ENCODE measurements at regions not wholly inside any gene's neighbourhood (a gene's known extent, or its start where the extent isn't known, plus 50 kb on each side); places are given as distances from the start of the nearest gene placed in this dataset.

- DNase-seq, result no peak
These were observed 167.5 kb upstream of the IGF1R start for GRCh38 chr15:98480844-98481243.

GRCh38 chr15:98483575-98484130, 164.7 kb upstream of the IGF1R start:
- DNase-seq, result no peak

DNA sequence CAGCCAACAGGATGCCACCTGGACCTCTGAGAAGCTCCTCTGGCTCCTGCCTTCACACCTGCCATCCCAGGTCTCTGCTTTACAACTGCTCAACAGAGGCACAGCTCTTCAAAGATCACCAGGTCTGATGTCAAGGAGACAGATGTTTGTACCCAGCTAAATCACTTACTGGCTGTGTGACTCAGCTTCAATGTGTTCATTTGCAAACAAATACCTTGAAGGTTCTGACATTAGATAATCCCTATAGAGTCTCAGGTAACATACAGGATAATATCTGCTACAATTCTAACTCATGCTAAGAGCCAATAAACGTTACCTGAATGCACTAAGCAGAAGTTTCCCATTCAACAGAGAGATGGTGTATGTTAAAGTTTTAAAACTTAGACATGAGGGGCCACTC, 163.4 kb upstream of the IGF1R start:
- peak in 1 of 2 experiments; percentile 51 for DNase-seq

GRCh38 chr15:98485451-98485850, 162.9 kb upstream of the IGF1R start:
- DNase-seq, result no peak

DNA sequence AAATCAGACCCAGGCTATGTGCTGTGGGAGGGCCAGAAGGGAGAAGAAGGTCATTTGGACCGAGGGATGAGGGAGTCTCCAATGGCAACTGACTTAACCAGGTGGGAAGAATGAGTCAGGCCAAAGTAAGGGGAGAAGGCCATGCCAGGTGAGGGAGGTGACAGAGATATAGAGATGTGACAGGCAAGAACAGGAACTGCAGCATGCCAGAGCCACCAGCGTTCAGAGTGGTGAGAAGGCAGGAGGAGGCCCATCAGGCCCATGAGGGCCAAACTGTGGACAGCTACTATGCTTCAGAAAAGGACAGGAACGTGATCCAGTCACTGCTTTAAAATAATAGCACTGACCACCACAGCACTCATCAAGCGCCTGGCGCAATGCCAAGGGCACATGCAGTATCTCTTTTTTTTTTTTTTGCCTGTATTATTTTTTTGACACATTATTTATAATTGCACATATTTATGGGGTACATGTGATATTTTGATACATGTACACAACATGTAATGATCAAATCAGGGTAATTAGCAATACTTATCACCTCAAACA, 154.3 kb upstream of the IGF1R start:
- no peak for DNase-seq

DNA sequence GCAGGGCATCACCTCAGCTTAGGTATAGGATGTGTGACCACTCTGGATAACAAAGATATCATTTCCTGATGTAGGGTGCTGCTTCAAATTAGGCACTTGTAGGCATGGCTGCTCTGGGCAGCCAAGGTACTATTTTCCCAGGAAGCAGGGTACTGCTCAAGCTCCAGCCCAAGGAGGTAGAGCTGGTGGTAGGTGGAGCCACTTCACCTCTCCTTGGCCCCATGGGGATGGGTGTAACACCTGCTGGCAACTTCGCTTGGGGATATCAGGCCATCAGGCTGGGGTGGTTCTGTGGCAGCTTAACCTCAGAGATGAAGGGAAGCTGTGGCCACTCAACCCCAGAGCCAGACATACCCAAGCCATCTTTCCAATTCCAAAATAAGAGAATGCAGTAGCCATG, 147.1 kb upstream of the IGF1R start:
- DNase-seq, result no peak

- DNase-seq, result no peak
These were observed 146.7 kb upstream of the IGF1R start for GRCh38 chr15:98501632-98502031.

- DNase-seq, result no peak
These were observed 144.4 kb upstream of the IGF1R start for GRCh38 chr15:98503970-98504369.

DNA sequence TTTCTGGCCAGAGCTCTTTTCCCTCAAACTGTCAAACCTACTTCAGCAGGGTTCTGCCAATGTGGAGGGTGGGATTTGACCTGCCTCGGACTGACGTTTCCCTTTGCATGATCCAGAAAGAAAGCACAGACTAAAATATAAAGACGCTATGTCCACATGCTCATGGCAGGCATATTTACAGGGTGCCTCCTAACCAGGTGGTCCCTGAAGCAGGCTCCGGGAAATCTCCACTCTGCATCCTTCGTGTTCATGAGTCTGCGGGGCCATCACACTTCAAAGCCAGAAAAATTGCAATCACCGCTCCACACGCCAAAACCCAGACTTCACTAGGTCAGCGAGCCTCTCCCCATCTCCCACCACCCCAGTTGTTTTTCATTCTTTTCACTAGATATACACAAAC, 143.3 kb upstream of the IGF1R start:
- no peak for DNase-seq

DNA sequence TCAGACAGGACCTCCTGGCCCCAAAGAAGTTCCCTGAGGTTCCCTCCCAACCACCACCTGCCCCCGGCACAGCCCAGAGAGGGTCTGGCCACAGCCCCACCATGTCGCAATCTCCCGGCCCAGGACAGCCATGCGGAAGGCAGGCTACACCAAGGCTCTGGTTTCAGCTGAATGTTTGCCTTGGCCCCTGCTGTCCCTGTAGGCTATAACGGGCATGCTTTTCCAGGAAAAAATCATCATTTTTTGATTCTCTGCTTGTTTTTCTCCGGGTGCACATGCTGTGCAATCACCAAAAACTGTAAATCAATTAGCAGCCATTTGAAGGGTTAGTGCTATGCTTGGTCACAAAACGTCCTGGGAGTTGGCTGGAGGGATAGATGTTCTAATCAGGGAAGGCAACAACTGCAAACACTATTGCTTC, 142.7 kb upstream of the IGF1R start:
- no peak for DNase-seq

- no peak for DNase-seq
These were observed 142.2 kb upstream of the IGF1R start for GRCh38 chr15:98506172-98506571.

GRCh38 chr15:98506711-98507110, 141.6 kb upstream of the IGF1R start:
- DNase-seq, result no peak

DNA sequence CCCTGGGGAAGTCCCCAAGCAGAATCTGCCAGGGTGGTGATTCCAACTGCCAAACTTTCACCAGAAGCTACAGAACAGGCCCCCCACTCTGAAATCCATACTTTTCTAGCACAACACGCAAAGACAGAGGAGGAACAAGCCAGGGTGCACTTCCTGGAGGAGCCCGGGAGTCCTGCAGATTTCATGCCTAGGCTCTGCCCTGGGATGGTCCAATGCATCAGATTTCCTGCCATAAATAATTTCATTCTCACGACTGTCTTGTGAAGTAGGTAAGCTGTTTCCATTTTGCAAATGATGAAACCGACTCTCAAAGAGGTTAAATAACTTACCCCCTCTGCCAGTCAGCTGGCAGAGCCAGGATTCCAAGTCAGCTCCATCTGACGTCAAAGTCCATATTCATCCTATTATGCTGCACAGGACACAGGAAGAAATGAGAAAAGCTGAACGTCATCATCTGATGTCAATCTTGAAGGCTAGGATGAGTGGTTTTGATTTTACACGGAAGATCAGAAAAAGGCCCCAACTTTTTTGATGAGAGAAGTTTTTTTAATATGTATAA, 134.8 kb upstream of the IGF1R start:
- DNase-seq, result no peak

DNA sequence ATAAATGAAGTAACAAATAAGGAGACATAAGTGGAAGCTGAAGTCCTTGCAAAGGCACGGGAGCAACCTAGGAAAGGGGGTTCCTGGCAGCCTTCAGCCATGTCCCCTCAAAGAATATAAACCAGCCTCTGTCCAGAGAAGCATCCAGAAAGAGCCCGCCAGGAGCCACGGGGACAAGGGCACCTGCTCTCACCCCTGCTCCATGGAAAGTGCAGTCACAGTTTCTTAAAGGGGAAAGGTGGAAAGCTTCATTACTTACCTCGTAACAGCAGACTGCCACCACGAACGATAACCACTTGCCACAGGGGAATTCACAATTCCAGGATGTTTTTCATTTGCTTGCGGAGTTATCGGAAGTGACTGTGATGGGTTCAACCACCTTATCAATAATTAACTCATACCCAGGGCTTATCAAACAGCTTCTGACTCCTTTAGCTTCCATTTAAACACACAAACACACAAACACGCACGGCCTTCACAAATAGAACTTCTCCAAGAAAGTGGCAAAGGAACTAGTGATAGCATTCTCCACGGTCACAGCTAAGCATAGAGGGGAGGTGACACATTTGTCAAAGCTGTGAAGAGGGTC, 134.2 kb upstream of the IGF1R start:
- peak in 1 of 2 experiments; percentile 16 for DNase-seq

- DNase-seq, result peak; percentile 73 to 87
These were observed 129.3 kb upstream of the IGF1R start for GRCh38 chr15:98518823-98519561.

- no peak for DNase-seq
These were observed 128.4 kb upstream of the IGF1R start for GRCh38 chr15:98519767-98520550.

DNA sequence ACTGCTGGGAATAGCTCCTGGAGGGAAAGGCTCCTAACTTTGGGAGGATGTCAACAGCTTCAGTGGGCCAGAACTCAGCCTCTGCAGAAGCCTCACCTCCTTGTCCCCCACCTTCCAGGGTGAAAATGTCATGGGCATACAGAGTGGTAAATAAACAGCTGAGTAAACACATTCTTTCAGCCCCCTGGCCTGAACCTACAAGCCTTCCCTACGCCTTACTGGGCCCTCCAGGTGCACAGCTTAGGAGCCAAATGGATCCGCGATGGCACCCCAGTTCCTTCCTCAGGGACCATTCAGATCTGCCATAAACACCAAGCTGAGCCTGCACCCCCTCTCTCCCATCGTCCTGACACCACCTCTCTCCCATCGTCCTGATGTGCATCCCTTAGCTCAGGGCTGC, 126.2 kb upstream of the IGF1R start:
- DNase-seq, result no peak

- no peak for DNase-seq
These were observed 124.3 kb upstream of the IGF1R start for GRCh38 chr15:98523912-98524662.

DNA sequence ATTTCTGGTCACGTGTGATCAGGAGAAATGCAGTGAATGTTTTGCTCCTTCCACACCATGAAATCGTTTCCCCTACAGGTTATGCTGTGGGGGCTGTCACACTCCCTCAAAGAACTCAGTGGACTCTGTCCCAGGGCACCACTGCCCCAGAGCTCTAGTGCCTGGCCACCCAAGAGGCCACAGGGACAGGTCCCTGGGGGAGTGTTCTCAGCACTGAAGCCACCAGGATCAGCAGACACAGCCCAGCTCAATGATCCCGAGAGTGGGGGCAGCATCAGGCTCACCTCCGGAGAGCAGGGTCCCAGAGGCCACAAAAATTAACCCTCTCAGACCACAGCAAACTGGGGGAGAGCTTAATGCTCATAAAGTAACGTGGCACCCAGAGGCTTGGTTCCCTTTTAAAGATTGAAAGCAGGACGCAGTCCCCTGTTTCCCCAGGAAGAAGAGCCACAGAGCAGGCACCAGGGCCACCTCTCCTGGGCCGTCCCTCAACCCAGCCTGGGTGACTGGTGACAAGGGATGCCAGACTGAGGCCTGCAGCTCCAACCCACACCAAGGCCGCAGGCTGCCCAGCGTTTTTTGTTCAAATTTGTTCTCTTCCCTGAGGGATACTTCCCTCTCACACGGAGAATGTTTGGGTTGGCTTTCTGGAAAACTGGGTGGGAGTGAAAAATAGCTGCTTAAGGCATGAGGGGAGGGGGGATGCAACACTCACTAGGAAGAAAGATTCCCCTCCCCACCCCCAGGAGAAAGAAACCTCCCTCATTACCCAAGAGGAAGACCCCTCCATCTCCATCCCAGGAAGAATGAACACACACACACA, 123.3 kb upstream of the IGF1R start:
- no peak for DNase-seq

GRCh38 chr15:98525661-98526001, 122.7 kb upstream of the IGF1R start:
- no peak for DNase-seq

DNA sequence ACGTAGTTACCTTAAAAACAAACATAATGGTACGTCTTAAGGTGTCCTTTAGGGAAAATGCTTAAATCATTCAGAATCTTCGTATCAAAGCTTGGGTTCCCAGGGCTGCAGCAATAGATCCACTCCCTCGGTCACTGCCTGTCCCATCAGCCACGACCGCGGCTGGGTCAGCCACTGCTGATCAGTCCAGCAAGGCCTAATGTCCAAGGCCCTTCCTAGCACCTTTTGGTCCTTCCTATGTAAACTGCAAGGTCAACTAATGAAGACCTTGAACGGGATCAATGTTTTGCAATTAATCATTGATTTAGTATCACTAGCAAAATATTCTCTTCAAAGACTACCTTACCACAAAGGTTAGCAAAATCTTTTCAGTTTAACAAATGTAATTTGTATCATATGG, 122.2 kb upstream of the IGF1R start:
- no peak for DNase-seq

All from NCI-H524 (cell line).